Bronchial epithelial cell (primary cell): ENCODE measurements at regions not wholly inside any gene's neighbourhood (a gene's known extent, or its start where the extent isn't known, plus 50 kb on each side); places are given as distances from the start of the nearest gene placed in this dataset.

Experiments used
- DNase-seq: peaks from one replicate; pipeline ENCODE4 v3.0.0-alpha.2; 2010; ENCODE audit warnings: low read depth
- FAIRE-seq: peaks from 2 replicates; lab custom pipeline; 2011; peaks lifted over from hg19 to GRCh38; lab: Jason Lieb, UNC
- H3K27me3 ChIP-seq: 2 replicates; pipeline ENCODE4 v1.5.1; 2011; ENCODE audit warnings: low read length; ENCODE audit not compliant: control insufficient read depth, insufficient read depth
- H3K36me3 ChIP-seq: 2 replicates; pipeline ENCODE4 v1.5.1; 2011; ENCODE audit warnings: low read length; ENCODE audit not compliant: control insufficient read depth, insufficient read depth
- H3K4me3 ChIP-seq: 2 replicates; pipeline ENCODE4 v1.5.1; 2011; ENCODE audit warnings: mild to moderate bottlenecking, low read depth, low read length, control low read depth
- CTCF ChIP-seq: IDR thresholded peaks from 2 replicates; pipeline ENCODE4 v1.5.1; 2011; ENCODE audit warnings: mild to moderate bottlenecking, moderate library complexity, low read length, control low read depth, inconsistent platforms; ENCODE audit not compliant: insufficient read depth, severe bottlenecking

DNA sequence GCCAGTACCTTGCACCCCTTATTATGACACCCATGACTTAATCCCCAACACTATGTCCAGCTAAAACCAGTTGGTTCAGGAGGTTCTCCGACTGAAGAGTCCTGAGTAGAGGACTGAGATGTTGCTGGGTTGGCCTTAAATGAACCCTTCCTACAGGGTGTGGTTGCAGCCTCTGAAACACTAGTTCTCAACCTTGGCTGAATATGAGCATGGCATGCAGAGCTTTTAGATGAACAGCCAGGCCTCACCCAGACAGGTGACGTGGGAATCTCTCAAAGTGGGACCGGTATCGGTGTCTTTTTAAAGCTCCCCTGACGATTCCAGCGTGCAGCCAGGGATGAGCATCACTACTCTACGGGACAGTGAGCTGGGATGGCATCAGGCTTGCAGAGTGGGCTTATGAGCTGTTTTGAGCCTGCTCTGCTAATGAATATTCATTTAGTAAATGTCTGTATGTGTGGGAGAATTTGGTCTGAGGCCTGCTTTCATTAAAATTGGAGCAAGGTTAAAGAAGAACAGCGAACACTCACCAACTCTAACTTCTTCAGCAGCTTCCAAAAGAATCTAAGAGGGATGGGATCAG is 79.7 kb upstream of the PRICKLE2 start:
- FAIRE-seq (peak; percentile 70), DNase-seq (no peak)
- Histone ChIP-seq H3K4me3 (no peak overlapping the region), H3K27me3 (no peaks in the 10 kb centered on the region), H3K36me3 (no peaks in the 10 kb centered on the region)
- TF ChIP-seq CTCF = no peak

GRCh38 chr3:64303881-64304280 is 78.6 kb upstream of the PRICKLE2 start:
- Histone ChIP-seq H3K27me3 (no peaks in the 10 kb centered on the region), H3K4me3 (no peak overlapping the region), H3K36me3 (no peaks in the 10 kb centered on the region)
- TF ChIP-seq CTCF = no peak
- DNase-seq = no peak
- no peak for FAIRE-seq

- DNase-seq = no peak
- peak; percentile 23 for FAIRE-seq
- H3K36me3 ChIP-seq = no peaks in the 10 kb centered on the region
- H3K27me3 ChIP-seq = no peaks in the 10 kb centered on the region
- no peak for TF ChIP-seq CTCF
- H3K4me3 ChIP-seq = no peak overlapping the region
Observed at GRCh38 chr3:64303401-64303800, 78.1 kb upstream of the PRICKLE2 start.

DNA sequence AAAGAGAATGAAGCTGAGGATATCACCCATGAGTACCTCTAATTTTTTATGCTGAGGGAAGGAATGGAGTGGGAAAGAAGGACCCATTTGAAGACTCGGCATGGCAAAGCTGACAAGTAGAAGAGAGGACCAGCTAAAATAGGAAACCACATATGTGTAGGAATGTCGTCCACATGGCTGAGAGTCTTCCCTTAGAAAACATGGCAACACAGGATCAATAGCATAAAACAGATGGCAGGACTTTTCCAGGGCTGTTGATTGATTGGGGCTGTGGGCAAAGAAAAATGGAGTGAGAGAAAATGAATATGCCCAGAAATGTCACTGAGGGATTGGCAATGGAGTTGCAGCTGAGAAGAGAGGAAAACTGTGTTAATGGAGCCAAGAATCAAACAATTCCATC is 76.2 kb upstream of the PRICKLE2 start:
- FAIRE-seq = peak; percentile 13
- Histone ChIP-seq H3K36me3 (no peaks in the 10 kb centered on the region), H3K4me3 (no peak overlapping the region), H3K27me3 (no peaks in the 10 kb centered on the region)
- no peak for TF ChIP-seq CTCF
- DNase-seq = no peak

- H3K27me3 ChIP-seq = no peaks in the 10 kb centered on the region
- H3K36me3 ChIP-seq = no peaks in the 10 kb centered on the region
- DNase-seq = peak; percentile 39
- no peak for FAIRE-seq
- no peak overlapping the region for H3K4me3 ChIP-seq
- TF ChIP-seq CTCF = no peak
Observed at GRCh38 chr3:64300790-64301423, 75.6 kb upstream of the PRICKLE2 start.

DNA sequence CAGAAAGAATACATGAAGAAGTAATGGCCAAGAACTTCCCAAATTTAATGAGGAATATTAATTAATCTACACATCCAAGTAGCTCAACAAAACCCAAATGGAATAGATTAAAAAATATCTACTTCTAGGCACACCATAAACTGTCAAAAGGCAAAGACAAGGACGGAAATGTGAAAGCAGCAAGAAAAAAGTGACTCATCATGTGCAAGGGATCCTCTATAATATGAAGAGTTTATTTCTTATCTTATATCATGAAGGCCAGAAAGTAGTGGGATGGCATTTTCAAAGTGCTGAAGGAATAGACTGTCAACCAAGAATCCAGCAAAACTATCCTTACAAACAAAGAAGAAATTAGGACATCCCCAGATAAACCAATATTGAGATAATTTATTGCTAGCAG is 73.9 kb upstream of the PRICKLE2 start:
- H3K4me3 ChIP-seq = no peak overlapping the region
- no peak for TF ChIP-seq CTCF
- H3K36me3 ChIP-seq = no peaks in the 10 kb centered on the region
- H3K27me3 ChIP-seq = no peaks in the 10 kb centered on the region
- DNase-seq (no peak), FAIRE-seq (no peak)
